GM12878 (cell line): ENCODE measurements at regions not wholly inside any gene's neighbourhood (a gene's known extent, or its start where the extent isn't known, plus 50 kb on each side); places are given as distances from the start of the nearest gene placed in this dataset.

ENCODE experiments used
- ATAC-seq: fragments of 200-7000 bp; cut with Tn5 transposase; 3 replicates; pipeline ENCODE4 v1.9.1; 2020; ENCODE audit warnings: mild to moderate bottlenecking, moderate library complexity
- BruUV-seq: library from RNA; stranded (reverse); fragments of 400-500 nt; replicated peaks from 2 replicates; lab custom pipeline; 2021; lab: Mats Ljungman, UMichigan
- CTCF ChIA-PET: fragments of 300-600 bp; sonication (Branson Sonifier 250); formaldehyde crosslinking; extraction: SDS; loops from one replicate; lab custom pipeline; 2021; ENCODE audit warnings: inconsistent platforms; lab: Yijun Ruan, JAX
- POLR2A ChIA-PET: fragments of 350-600 bp; formaldehyde crosslinking; extraction: SDS; loops from one replicate; lab custom pipeline; 2021; ENCODE audit warnings: inconsistent platforms; lab: Charles Lee
- RAD21 ChIA-PET: fragments of 300-600 bp; sonication (Branson Sonifier 250); formaldehyde crosslinking; loops from one replicate; lab custom pipeline; 2023; ENCODE audit warnings: antibody characterized with exemption; ENCODE audit not compliant: unreplicated experiment; lab: Charles Lee
- SMC1A ChIA-PET: fragments of 300-600 bp; sonication (Branson Sonifier 250); formaldehyde crosslinking; loops from one replicate; lab custom pipeline; 2023; ENCODE audit not compliant: unreplicated experiment, uncharacterized antibody; lab: Charles Lee
- DNase-seq: peaks from one replicate; pipeline ENCODE4 v3.0.0-alpha.2; 2011; ENCODE audit warnings: low read depth, low spot score
- FAIRE-seq: peaks from 3 replicates; lab custom pipeline; 2011; peaks lifted over from hg19 to GRCh38; lab: Jason Lieb, UNC
- H2AFZ ChIP-seq: 2 replicates; pipeline ENCODE4 v1.6.0; 2011; ENCODE audit warnings: low read depth, low read length, control low read depth; ENCODE audit not compliant: control insufficient read depth
- H3K27ac ChIP-seq: 2 replicates; pipeline ENCODE4 v1.5.1; 2011; ENCODE audit warnings: control low read depth; ENCODE audit not compliant: control insufficient read depth, insufficient read depth
- H3K27me3 ChIP-seq, 2 experiments: replicated peaks in 1 of 2; 2 replicates each; pipeline versions ENCODE4 v1.6.0 to v1.6.1; 2011; ENCODE audit warnings: low read length in 1 of 2; ENCODE audit not compliant: control insufficient read depth in 2 of 2, insufficient read depth in 2 of 2
- H3K36me3 ChIP-seq, 2 experiments: 2 replicates each; pipeline ENCODE4 v1.5.1; 2011; ENCODE audit warnings: low read length in 1 of 2; ENCODE audit not compliant: control insufficient read depth in 2 of 2, insufficient read depth in 2 of 2
- H3K4me1 ChIP-seq: 2 replicates; pipeline ENCODE4 v1.6.1; 2011; ENCODE audit warnings: mild to moderate bottlenecking, low read length, moderate library complexity, mixed read lengths; ENCODE audit not compliant: control insufficient read depth, insufficient read depth
- H3K4me2 ChIP-seq: 2 replicates; pipeline ENCODE4 v1.6.0; 2011; ENCODE audit warnings: control low read depth; ENCODE audit not compliant: control insufficient read depth, insufficient read depth
- H3K4me3 ChIP-seq: fragments of 200-600 bp; sonication (generic); 2 replicates; pipeline ENCODE4 v1.5.1; 2016
- H3K79me2 ChIP-seq: 2 replicates; pipeline ENCODE4 v1.6.0; 2011; ENCODE audit warnings: low read length; ENCODE audit not compliant: control insufficient read depth, insufficient read depth
- H3K9ac ChIP-seq: 2 replicates; pipeline ENCODE4 v1.8.0; 2011; ENCODE audit warnings: low read length, control low read depth, mixed read lengths; ENCODE audit not compliant: control insufficient read depth, insufficient read depth
- H3K9me3 ChIP-seq: replicated peaks from 3 replicates; pipeline ENCODE4 v1.5.1; 2011; ENCODE audit warnings: mild to moderate bottlenecking, low read length; ENCODE audit not compliant: control insufficient read depth, insufficient read depth
- H4K20me1 ChIP-seq: 2 replicates; pipeline ENCODE4 v1.6.0; 2011; ENCODE audit not compliant: control insufficient read depth, insufficient read depth
- ATF3 ChIP-seq: IDR thresholded peaks from 2 replicates; pipeline ENCODE4 v1.6.1; 2011; ENCODE audit warnings: low read depth, mild to moderate bottlenecking, low read length, moderate library complexity, borderline replicate concordance; ENCODE audit errors: extremely low read depth
- BCL11A ChIP-seq: IDR thresholded peaks from 2 replicates; pipeline ENCODE4 v1.6.1; 2011; ENCODE audit warnings: low read depth, low read length
- EGR1 ChIP-seq, 2 experiments: IDR thresholded peaks; 1 replicate in 1 of 2; 2 replicates in 1 of 2; pipeline ENCODE4 v1.6.1; 2011 to 2012; ENCODE audit warnings: low read depth in 2 of 2, low read length in 2 of 2, borderline replicate concordance in 1 of 2, mild to moderate bottlenecking in 1 of 2, moderate library complexity in 1 of 2
- IRF4 ChIP-seq: IDR thresholded peaks from 2 replicates; pipeline ENCODE4 v1.6.1; 2011; ENCODE audit warnings: low read depth, low read length
- PAX5 ChIP-seq: IDR thresholded peaks from 2 replicates; pipeline ENCODE4 v1.6.1; 2011; ENCODE audit warnings: low read depth, low read length, borderline replicate concordance
- POLR2AphosphoS5 ChIP-seq: IDR thresholded peaks from 2 replicates; pipeline ENCODE4 v1.6.1; 2011; ENCODE audit warnings: mild to moderate bottlenecking, low read length, inconsistent platforms
- SMARCA5 ChIP-seq: fragments of 450-650 bp; IDR thresholded peaks from 2 replicates; pipeline ENCODE4 v1.6.1; 2017; ENCODE audit warnings: mild to moderate bottlenecking
- SREBF2 ChIP-seq: IDR thresholded peaks from 2 replicates; pipeline ENCODE4 v1.6.1; 2012; ENCODE audit warnings: mild to moderate bottlenecking, low read length
- SUPT20H ChIP-seq: IDR thresholded peaks from 2 replicates; pipeline ENCODE4 v1.6.1; 2011; ENCODE audit warnings: low read depth, mild to moderate bottlenecking, low read length, moderate library complexity, borderline replicate concordance; ENCODE audit not compliant: control insufficient read depth
- ZBTB11 ChIP-seq: fragments of 450-650 bp; formaldehyde crosslinking; IDR thresholded peaks from 2 replicates; pipeline ENCODE4 v1.5.0; 2022; ENCODE audit warnings: mild to moderate bottlenecking, missing genetic modification characterization
- ZNF274 ChIP-seq: IDR thresholded peaks from one replicate; pipeline ENCODE4 v1.8.0; 2011; ENCODE audit not compliant: insufficient read length, insufficient read depth
- WGBS: methylation state at CpG from one replicate; pipeline ENCODE4 v1.1.6; 2016; ENCODE audit warnings: low lambda C conversion rate; ENCODE audit not compliant: insufficient replicate concordance, insufficient coverage; ENCODE audit errors: missing lambda C conversion rate; 5-methylcytosine and 5-hydroxymethylcytosine counted together
- in situ Hi-C: fragments of 300-500 bp; cut with MboI; formaldehyde crosslinking; loops from 9 replicates; pipeline ENCODE4 v1.14.3; 2018; ENCODE audit warnings: mixed read lengths
- intact Hi-C: fragments of 100-400 bp; cut with micrococcal nuclease; formaldehyde crosslinking; loops from one replicate; pipeline ENCODE4 v1.14.2; 2022; ENCODE audit not compliant: unreplicated experiment

- DNase-seq (no peak), ATAC-seq (no peak), FAIRE-seq (no peak)
- Histone ChIP-seq H4K20me1 (no peaks in the 10 kb centered on the region), H3K4me2 (no peak overlapping the region), H3K27me3 (no peaks in the 10 kb centered on the region), H3K79me2 (no peaks in the 10 kb centered on the region), H3K4me1 (no peaks in the 10 kb centered on the region), H3K27ac (no peak overlapping the region), H3K9ac (no peak overlapping the region), H2AFZ (no peak overlapping the region), H3K9me3 (no peaks in the 10 kb centered on the region), H3K36me3 (no peaks in the 10 kb centered on the region), H3K4me3 (no peak overlapping the region)
- SMC1A ChIA-PET = no interaction called here
- POLR2A ChIA-PET = interaction anchor here (0.6 kb wide), 1 partner anchor 626 kb away, joined by 4 read pairs; no protein-coding TSS in a partner anchor
- BruUV-seq = no TSS peak
- WGBS = 0% methylated on average over 1 of the region's 1 CpG
- RAD21 ChIA-PET = no interaction called here
- no peak for TF ChIP-seq EGR1 (IDR thresholded peaks at IDR 0.05; ENCODE audit: borderline replicate concordance in 1 of 2, low read depth in 2 of 2, low read length in 2 of 2)
- no peak for TF ChIP-seq ZBTB11
- no peak for TF ChIP-seq IRF4
- no peak for TF ChIP-seq SREBF2
- no peak for TF ChIP-seq SMARCA5
- TF ChIP-seq BCL11A = no peak
- TF ChIP-seq PAX5 = no peak
- TF ChIP-seq ATF3 = no peak
- TF ChIP-seq ZNF274 = no peak
- no peak for TF ChIP-seq SUPT20H
- no peak for TF ChIP-seq POLR2AphosphoS5
- CTCF ChIA-PET = no interaction called here
- in situ Hi-C loops (no loop called here), intact Hi-C loops (loop anchor here (5.0 kb wide), 1 partner anchor 41 kb away; no protein-coding TSS in a partner anchor)
These were observed 90.9 kb upstream of the ZNF804B start for GRCh38 chr7:88668591-88668990.
